ENCODE measurements at regions not wholly inside any gene's neighbourhood (a gene's known extent, or its start where the extent isn't known, plus 50 kb on each side); places are given as distances from the start of the nearest gene placed in this dataset.

GRCh38 chr13:33571618-33572017, 246.3 kb upstream of the RFC3 start:
- TF ChIP-seq CTCF (IDR thresholded peaks at IDR 0.05; ENCODE audit: low read depth, low read length, missing input control) (no peak), FOXA1 (IDR thresholded peaks at IDR 0.05) (no peak), TAF1 (conservative IDR thresholded peaks at IDR 0.05) (no peak), YY1 (IDR thresholded peaks at IDR 0.05) (no peak), RAD21 (IDR thresholded peaks at IDR 0.05) (no peak), REST (IDR thresholded peaks at IDR 0.05) (no peak), SP1 (IDR thresholded peaks at IDR 0.05) (no peak), JUND (IDR thresholded peaks at IDR 0.05) (no peak)
